CD4-positive, alpha-beta T cell (primary cell): ENCODE measurements at regions not wholly inside any gene's neighbourhood (a gene's known extent, or its start where the extent isn't known, plus 50 kb on each side); places are given as distances from the start of the nearest gene placed in this dataset.

Experiments used
- ATAC-seq: fragments of 200-7000 bp; cut with Tn5 transposase; one replicate; pipeline ENCODE4 v1.10.0; 2022; ENCODE audit warnings: mild to moderate bottlenecking; ENCODE audit not compliant: poor library complexity
- CTCF ChIA-PET: fragments of 350-600 bp; sonication (Branson Sonifier 250); formaldehyde crosslinking; loops from one replicate; lab custom pipeline; 2021; ENCODE audit warnings: antibody characterized with exemption, inconsistent platforms; lab: Charles Lee
- POLR2A ChIA-PET: fragments of 350-600 bp; sonication (Branson Sonifier 250); formaldehyde crosslinking; loops from one replicate; lab custom pipeline; 2021; ENCODE audit warnings: antibody characterized with exemption, inconsistent platforms; lab: Charles Lee
- DNase-seq, 14 experiments: peaks; one replicate each; pipeline ENCODE4 v3.0.0-alpha.2; 2013 to 2020; ENCODE audit warnings: mixed read lengths in 2 of 14
- H3K27ac ChIP-seq, 2 donors: one replicate each; pipeline versions ENCODE4 v1.5.1 to v1.7.0; 2013; ENCODE audit warnings: low read length in 2 of 2, low read depth in 1 of 2, mild to moderate bottlenecking in 1 of 2
- H3K27me3 ChIP-seq, 2 experiments: 1 replicate in 1 of 2; 2 replicates in 1 of 2; pipeline versions ENCODE4 v1.6.1 to v1.7.0; 2013; ENCODE audit warnings: low read length in 2 of 2, control low read depth in 1 of 2, mild to moderate bottlenecking in 1 of 2, moderate library complexity in 1 of 2; ENCODE audit not compliant: insufficient read depth in 2 of 2, control insufficient read depth in 1 of 2
- H3K36me3 ChIP-seq: one replicate; pipeline ENCODE4 v1.6.1; 2013; ENCODE audit warnings: low read length, control low read depth; ENCODE audit not compliant: insufficient read depth
- H3K4me1 ChIP-seq: one replicate; pipeline ENCODE4 v1.6.1; 2013; ENCODE audit warnings: low read length, control low read depth; ENCODE audit not compliant: insufficient read depth
- H3K4me3 ChIP-seq: one replicate; pipeline ENCODE4 v1.5.1; 2013; ENCODE audit warnings: mild to moderate bottlenecking, low read length, moderate library complexity
- H3K9me3 ChIP-seq, 2 experiments: 1 replicate in 1 of 2; 2 replicates in 1 of 2; pipeline versions ENCODE4 v1.6.1 to v1.7.0; 2013; ENCODE audit warnings: low read length in 2 of 2, mild to moderate bottlenecking in 2 of 2, control low read depth in 1 of 2, moderate library complexity in 1 of 2; ENCODE audit not compliant: control insufficient read depth in 1 of 2, insufficient read depth in 1 of 2
- H3K27ac Mint-ChIP-seq: one replicate; pipeline ENCODE4 v1.8.0; 2020; ENCODE audit warnings: mixed read lengths
- H3K27me3 Mint-ChIP-seq: one replicate; pipeline ENCODE4 v1.8.0; 2021; ENCODE audit warnings: mixed read lengths
- H3K36me3 Mint-ChIP-seq: one replicate; pipeline ENCODE4 v1.8.0; 2021; ENCODE audit warnings: low read depth, mixed read lengths
- H3K4me1 Mint-ChIP-seq: one replicate; pipeline ENCODE4 v1.8.0; 2021; ENCODE audit warnings: low read depth, mixed read lengths
- H3K4me3 Mint-ChIP-seq: one replicate; pipeline ENCODE4 v1.8.0; 2020; ENCODE audit warnings: mild to moderate bottlenecking, mixed read lengths
- H3K9me3 Mint-ChIP-seq: one replicate; pipeline ENCODE4 v1.8.0; 2020; ENCODE audit warnings: mixed read lengths
- intact Hi-C, 2 experiments: fragments of 100-400 bp; cut with DNase I in 1 of 2; cut with micrococcal nuclease in 1 of 2; formaldehyde crosslinking; loops; one replicate each; pipeline versions ENCODE4 v1.15.1 to v1.9.0; 2023 to 2025; cut with DNase I, micrococcal nuclease
- TF ChIP-seq, protein P1 (sequence below): fragments of 200-600 bp; IDR thresholded peaks from one replicate; pipeline ENCODE4 v1.8.0; 2022; ENCODE audit warnings: antibody characterized with exemption, mild to moderate bottlenecking

DNA sequence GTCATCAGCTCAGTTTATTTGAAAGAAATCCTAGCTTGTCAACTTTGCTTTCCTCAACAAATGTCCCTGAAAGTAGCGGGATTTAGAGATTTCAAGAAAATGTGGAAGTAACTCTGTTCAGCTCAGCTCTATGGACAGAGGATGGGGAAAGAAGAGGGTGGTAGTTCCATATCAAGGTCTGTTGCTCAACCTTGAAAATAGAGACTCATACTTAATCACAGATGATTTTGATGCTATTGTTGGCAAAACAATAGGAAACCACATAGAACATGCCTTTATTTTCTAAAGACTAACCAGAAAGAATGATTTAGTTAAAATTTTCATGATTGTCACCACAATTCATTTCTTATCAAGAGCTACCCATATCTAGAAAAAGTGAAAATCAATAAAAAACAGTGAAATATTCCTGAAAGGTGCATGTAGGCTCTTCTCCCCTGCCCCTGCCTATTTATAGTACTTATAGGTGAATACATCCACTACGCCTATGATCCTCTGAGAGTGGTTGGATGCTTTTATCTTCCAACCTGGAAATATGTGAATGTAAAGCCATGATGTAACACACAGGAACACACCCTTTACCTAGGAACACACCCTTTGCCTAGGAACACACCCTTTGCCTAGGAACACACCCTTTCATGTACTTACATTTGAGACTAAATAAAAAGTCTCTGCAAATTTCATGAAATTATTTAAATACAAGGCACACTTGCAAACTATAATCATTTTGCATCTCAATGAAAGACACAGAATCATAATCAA is 65.8 kb downstream of the ETAA1 start:
- Histone ChIP-seq H3K4me1 (no peaks in the 10 kb centered on the region), H3K4me3 (no peak overlapping the region), H3K27ac (no peak overlapping the region), H3K9me3 (no peaks in the 10 kb centered on the region), H3K36me3 (no peaks in the 10 kb centered on the region), H3K27me3 (no peaks in the 10 kb centered on the region)
- Mint-ChIP-seq H3K36me3 (no peaks in the 10 kb centered on the region), H3K4me3 (no peak overlapping the region), H3K27ac (no peak overlapping the region), H3K4me1 (no peaks in the 10 kb centered on the region), H3K27me3 (peaks cover 11% of the 10 kb centered on the region), H3K9me3 (no peaks in the 10 kb centered on the region)
- DNase-seq (no peak), ATAC-seq (no peak)
- ChIA-PET CTCF (no interaction called here), POLR2A (no interaction called here)
- TF ChIP-seq, protein P1, sequence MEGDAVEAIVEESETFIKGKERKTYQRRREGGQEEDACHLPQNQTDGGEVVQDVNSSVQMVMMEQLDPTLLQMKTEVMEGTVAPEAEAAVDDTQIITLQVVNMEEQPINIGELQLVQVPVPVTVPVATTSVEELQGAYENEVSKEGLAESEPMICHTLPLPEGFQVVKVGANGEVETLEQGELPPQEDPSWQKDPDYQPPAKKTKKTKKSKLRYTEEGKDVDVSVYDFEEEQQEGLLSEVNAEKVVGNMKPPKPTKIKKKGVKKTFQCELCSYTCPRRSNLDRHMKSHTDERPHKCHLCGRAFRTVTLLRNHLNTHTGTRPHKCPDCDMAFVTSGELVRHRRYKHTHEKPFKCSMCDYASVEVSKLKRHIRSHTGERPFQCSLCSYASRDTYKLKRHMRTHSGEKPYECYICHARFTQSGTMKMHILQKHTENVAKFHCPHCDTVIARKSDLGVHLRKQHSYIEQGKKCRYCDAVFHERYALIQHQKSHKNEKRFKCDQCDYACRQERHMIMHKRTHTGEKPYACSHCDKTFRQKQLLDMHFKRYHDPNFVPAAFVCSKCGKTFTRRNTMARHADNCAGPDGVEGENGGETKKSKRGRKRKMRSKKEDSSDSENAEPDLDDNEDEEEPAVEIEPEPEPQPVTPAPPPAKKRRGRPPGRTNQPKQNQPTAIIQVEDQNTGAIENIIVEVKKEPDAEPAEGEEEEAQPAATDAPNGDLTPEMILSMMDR: no peak
- intact Hi-C loops: loop anchor here in 1 of 2 experiments (10.0 kb wide), 1 partner anchor 278 kb away; no protein-coding TSS in a partner anchor

DNA sequence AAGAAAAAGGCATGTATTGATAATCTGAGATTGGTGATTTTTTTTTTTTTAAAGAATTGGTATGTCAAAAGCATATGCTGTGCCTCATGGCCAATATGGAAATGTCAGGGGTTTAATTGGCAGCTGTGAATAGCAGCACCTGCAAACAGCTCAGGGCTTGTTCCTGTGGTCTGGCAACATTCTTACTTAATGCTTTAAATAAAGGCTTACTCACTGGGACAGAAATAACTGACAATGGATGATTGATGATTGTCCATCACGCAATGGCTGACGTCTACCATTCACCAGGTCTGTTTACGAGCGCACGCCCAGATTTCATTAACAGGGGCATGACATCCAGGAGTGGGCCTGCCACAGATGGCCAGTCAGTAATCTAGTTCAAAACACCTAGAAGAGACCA is 66.7 kb downstream of the ETAA1 start:
- no peaks in the 10 kb centered on the region for H3K9me3 ChIP-seq
- Mint-ChIP-seq H3K27ac (no peak overlapping the region), H3K27me3 (peaks cover 11% of the 10 kb centered on the region), H3K9me3 (no peaks in the 10 kb centered on the region), H3K4me3 (no peak overlapping the region), H3K36me3 (no peaks in the 10 kb centered on the region), H3K4me1 (no peaks in the 10 kb centered on the region)
- intact Hi-C loops: loop anchor here in 1 of 2 experiments (10.0 kb wide), 1 partner anchor 279 kb away; no protein-coding TSS in a partner anchor
- POLR2A ChIA-PET: no interaction called here
- no peaks in the 10 kb centered on the region for H3K27me3 ChIP-seq
- no peak for DNase-seq
- no peak for ATAC-seq
- TF ChIP-seq, protein P1: no peak
- no peak overlapping the region for H3K27ac ChIP-seq
- CTCF ChIA-PET: no interaction called here
- H3K4me3 ChIP-seq: no peak overlapping the region
- no peaks in the 10 kb centered on the region for H3K36me3 ChIP-seq
- no peaks in the 10 kb centered on the region for H3K4me1 ChIP-seq

DNA sequence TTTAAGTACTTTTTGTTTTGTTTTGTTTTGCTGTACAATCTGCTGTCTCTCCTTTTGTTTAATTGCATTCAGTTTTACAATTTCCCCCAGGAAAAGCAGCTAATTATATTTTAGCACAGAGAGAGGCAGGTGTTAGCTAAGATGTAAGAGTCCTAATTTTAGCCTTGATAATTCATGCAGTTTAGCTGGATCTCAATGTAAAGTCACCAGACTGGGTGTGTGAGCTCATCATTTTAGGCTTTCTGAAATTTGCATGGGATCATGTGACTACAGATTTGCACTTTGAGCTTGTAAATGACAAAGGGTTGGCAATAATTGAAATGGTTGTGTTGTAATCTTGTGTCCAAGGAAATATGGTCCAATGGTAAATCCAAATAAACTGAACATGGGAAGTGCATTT is 68.5 kb downstream of the ETAA1 start:
- Mint-ChIP-seq H3K4me1 (no peaks in the 10 kb centered on the region), H3K36me3 (no peaks in the 10 kb centered on the region), H3K4me3 (no peak overlapping the region), H3K27me3 (peaks cover 11% of the 10 kb centered on the region), H3K9me3 (no peaks in the 10 kb centered on the region), H3K27ac (no peak overlapping the region)
- ChIA-PET CTCF (no interaction called here), POLR2A (no interaction called here)
- no peak overlapping the region for H3K27ac ChIP-seq
- TF ChIP-seq, protein P1: no peak
- ATAC-seq (no peak), DNase-seq (no peak)
- no peak overlapping the region for H3K4me3 ChIP-seq
- intact Hi-C loops: loop anchor here in 1 of 2 experiments (10.0 kb wide), 1 partner anchor 281 kb away; no protein-coding TSS in a partner anchor
- no peaks in the 10 kb centered on the region for H3K9me3 ChIP-seq
- H3K36me3 ChIP-seq: no peaks in the 10 kb centered on the region
- H3K27me3 ChIP-seq: no peaks in the 10 kb centered on the region
- no peaks in the 10 kb centered on the region for H3K4me1 ChIP-seq
